H9 (cell line): ENCODE measurements at regions not wholly inside any gene's neighbourhood (a gene's known extent, or its start where the extent isn't known, plus 50 kb on each side); places are given as distances from the start of the nearest gene placed in this dataset.

Experiments
- DNase-seq: peaks from one replicate; pipeline ENCODE4 v3.0.0-alpha.2; 2017
- H2AFZ ChIP-seq: one replicate; pipeline ENCODE4 v1.6.1; 2013; ENCODE audit warnings: mild to moderate bottlenecking, low read length, control low read depth, moderate library complexity
- H2AK5ac ChIP-seq: 2 replicates; pipeline ENCODE4 v1.6.1; 2013; ENCODE audit warnings: low read length, control low read depth, mixed read lengths; ENCODE audit not compliant: insufficient read length
- H2BK120ac ChIP-seq: one replicate; pipeline ENCODE4 v1.6.1; 2013; ENCODE audit warnings: low read depth, mild to moderate bottlenecking, low read length, control low read depth, inconsistent platforms; ENCODE audit not compliant: poor library complexity, severe bottlenecking
- H2BK12ac ChIP-seq: 2 replicates; pipeline ENCODE4 v1.6.1; 2013; ENCODE audit warnings: low read length, control low read depth, mixed read lengths, low read depth; ENCODE audit not compliant: insufficient read length
- H2BK15ac ChIP-seq: 2 replicates; pipeline ENCODE4 v1.6.1; 2013; ENCODE audit warnings: low read depth, low read length, control low read depth
- H2BK20ac ChIP-seq: one replicate; pipeline ENCODE4 v1.6.1; 2013; ENCODE audit warnings: low read depth, mild to moderate bottlenecking, low read length, control low read depth, inconsistent platforms; ENCODE audit not compliant: poor library complexity, severe bottlenecking
- H2BK5ac ChIP-seq: 2 replicates; pipeline ENCODE4 v1.6.1; 2013; ENCODE audit warnings: low read length, control low read depth, mixed read lengths; ENCODE audit not compliant: insufficient read length
- H3K14ac ChIP-seq: 2 replicates; pipeline ENCODE4 v1.6.1; 2013; ENCODE audit warnings: low read length, control low read depth; ENCODE audit not compliant: insufficient read depth
- H3K18ac ChIP-seq: 2 replicates; pipeline ENCODE4 v1.6.1; 2013; ENCODE audit warnings: low read depth, mild to moderate bottlenecking, mixed read lengths, low read length, control low read depth; ENCODE audit not compliant: insufficient read length
- H3K23ac ChIP-seq: 2 replicates; pipeline ENCODE4 v1.6.1; 2013; ENCODE audit warnings: low read length, control low read depth, mixed read lengths, low read depth; ENCODE audit not compliant: insufficient read length
- H3K23me2 ChIP-seq: 2 replicates; pipeline ENCODE4 v1.6.1; 2013; ENCODE audit warnings: low read depth, mild to moderate bottlenecking, mixed read lengths, low read length, control low read depth; ENCODE audit not compliant: insufficient read length, poor library complexity, severe bottlenecking
- H3K27ac ChIP-seq: 2 replicates; pipeline ENCODE4 v1.5.1; 2013; ENCODE audit warnings: low read length, control low read depth, mixed read lengths, low read depth; ENCODE audit not compliant: insufficient read length
- H3K27me3 ChIP-seq: 2 replicates; pipeline ENCODE4 v1.6.1; 2013; ENCODE audit warnings: low read length, control low read depth, inconsistent platforms; ENCODE audit not compliant: insufficient read depth
- H3K4ac ChIP-seq: 2 replicates; pipeline ENCODE4 v1.6.1; 2013; ENCODE audit warnings: low read depth, mild to moderate bottlenecking, control low read depth, inconsistent platforms, low read length, moderate library complexity
- H3K4me1 ChIP-seq: 2 replicates; pipeline ENCODE4 v1.6.1; 2013; ENCODE audit warnings: low read length, control low read depth, inconsistent platforms; ENCODE audit not compliant: insufficient read depth
- H3K4me2 ChIP-seq: 2 replicates; pipeline ENCODE4 v1.6.1; 2013; ENCODE audit warnings: low read length, control low read depth, mixed read lengths; ENCODE audit not compliant: insufficient read length, insufficient read depth
- H3K56ac ChIP-seq: 2 replicates; pipeline ENCODE4 v1.6.1; 2013; ENCODE audit warnings: low read depth, mild to moderate bottlenecking, mixed read lengths, low read length, control low read depth; ENCODE audit not compliant: insufficient read length
- H3K79me1 ChIP-seq: 2 replicates; pipeline ENCODE4 v1.6.1; 2013; ENCODE audit warnings: low read depth, mild to moderate bottlenecking, moderate library complexity, low read length, control low read depth, inconsistent platforms; ENCODE audit not compliant: insufficient read depth, poor library complexity, severe bottlenecking
- H3K79me2 ChIP-seq: 2 replicates; pipeline ENCODE4 v1.6.1; 2013; ENCODE audit warnings: low read length, control low read depth, inconsistent platforms; ENCODE audit not compliant: insufficient read depth
- H3K9ac ChIP-seq: 2 replicates; pipeline ENCODE4 v1.6.1; 2013; ENCODE audit warnings: low read length, control low read depth, mixed read lengths; ENCODE audit not compliant: insufficient read length; ENCODE audit errors: extremely low read depth
- H3K9me3 ChIP-seq: one replicate; pipeline ENCODE4 v1.6.1; 2013; ENCODE audit warnings: low read depth, low read length, inconsistent platforms; ENCODE audit not compliant: control insufficient read depth
- H3T11ph ChIP-seq: one replicate; pipeline ENCODE4 v1.6.1; 2013; ENCODE audit warnings: mild to moderate bottlenecking, low read length, control low read depth, inconsistent platforms
- H4K20me1 ChIP-seq: one replicate; pipeline ENCODE4 v1.6.1; 2013; ENCODE audit not compliant: control insufficient read depth, insufficient read length, insufficient read depth
- H4K5ac ChIP-seq: 2 replicates; pipeline ENCODE4 v1.6.1; 2013; ENCODE audit warnings: low read depth, mild to moderate bottlenecking, mixed read lengths, low read length, control low read depth; ENCODE audit not compliant: insufficient read length
- H4K8ac ChIP-seq: replicated peaks from 2 replicates; pipeline ENCODE4 v1.6.1; 2013; ENCODE audit warnings: low read length, control low read depth, mixed read lengths, low read depth; ENCODE audit not compliant: insufficient read length
- H4K91ac ChIP-seq: 2 replicates; pipeline ENCODE4 v1.6.1; 2013; ENCODE audit warnings: low read depth, mild to moderate bottlenecking, moderate library complexity, mixed read lengths, low read length, control low read depth; ENCODE audit not compliant: insufficient read length
- H3K27ac Mint-ChIP-seq, 3 experiments: 2 replicates in 2 of 3; 3 replicates in 1 of 3; pipeline ENCODE4 v1.8.0; 2020 to 2021; ENCODE audit warnings: mixed read lengths in 3 of 3, mild to moderate bottlenecking in 1 of 3, moderate library complexity in 1 of 3
- H3K27me3 Mint-ChIP-seq: 2 replicates; pipeline ENCODE4 v1.8.0; 2021; ENCODE audit warnings: low read depth, mild to moderate bottlenecking, moderate library complexity, mixed read lengths
- H3K36me3 Mint-ChIP-seq, 3 experiments: 2 replicates in 2 of 3; 3 replicates in 1 of 3; pipeline ENCODE4 v1.8.0; 2020 to 2021; ENCODE audit warnings: low read depth in 3 of 3, mixed read lengths in 3 of 3; ENCODE audit not compliant: insufficient read depth in 1 of 3
- H3K4me1 Mint-ChIP-seq, 2 experiments: 2 replicates each; pipeline ENCODE4 v1.8.0; 2020; ENCODE audit warnings: mixed read lengths in 2 of 2
- H3K4me3 Mint-ChIP-seq, 2 experiments: 2 replicates in 1 of 2; 3 replicates in 1 of 2; pipeline ENCODE4 v1.8.0; 2020 to 2021; ENCODE audit warnings: mild to moderate bottlenecking in 2 of 2, mixed read lengths in 2 of 2, moderate library complexity in 1 of 2
- H3K9me3 Mint-ChIP-seq, 2 experiments: 2 replicates in 1 of 2; 3 replicates in 1 of 2; pipeline ENCODE4 v1.8.0; 2020; ENCODE audit warnings: mild to moderate bottlenecking in 2 of 2, mixed read lengths in 2 of 2, moderate library complexity in 1 of 2
- WGBS: extraction: QIAGEN DNeasy Blood & Tissue Kit; methylation state at CpG from one replicate; pipeline ENCODE4 v1.1.7; 2013; ENCODE audit warnings: missing lambda C conversion rate, low lambda C conversion rate, mixed read lengths; ENCODE audit not compliant: insufficient read length; ENCODE audit errors: extremely low coverage; 5-methylcytosine and 5-hydroxymethylcytosine counted together
- TF ChIP-seq, protein P1 (sequence below): fragments of 200-600 bp; sonication (generic); conservative IDR thresholded peaks from 3 replicates; pipeline ENCODE4 v1.8.0; 2021; ENCODE audit warnings: antibody characterized with exemption, mild to moderate bottlenecking

DNA sequence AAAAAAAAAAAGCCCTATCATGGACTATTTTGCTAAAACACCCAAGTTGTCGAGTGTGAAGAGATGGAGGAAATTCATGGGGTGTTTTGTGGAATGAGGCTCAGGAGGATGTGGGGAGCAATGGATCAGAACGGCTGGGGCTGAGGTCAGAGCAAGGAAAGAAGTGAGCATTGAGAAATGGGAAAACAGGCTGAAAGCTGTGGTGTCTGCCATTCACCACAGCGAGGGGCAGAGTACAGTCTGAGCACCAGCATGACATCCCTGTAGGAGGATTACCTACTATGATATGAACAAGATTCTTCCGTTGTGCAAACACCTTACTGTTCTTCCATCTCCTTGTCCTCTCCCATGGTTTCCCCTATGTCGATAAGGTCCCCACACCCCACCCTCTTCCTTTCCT is 193.1 kb downstream of the TMEM114 start:
- H3K56ac ChIP-seq: no peak overlapping the region
- H3T11ph ChIP-seq: no peak overlapping the region
- H3K27me3 ChIP-seq: no peaks in the 10 kb centered on the region
- no peak overlapping the region for H2BK15ac ChIP-seq
- no peak overlapping the region for H3K4me3 Mint-ChIP-seq
- H3K4me2 ChIP-seq: no peak overlapping the region
- no peaks in the 10 kb centered on the region for H3K79me2 ChIP-seq
- no peaks in the 10 kb centered on the region for H3K79me1 ChIP-seq
- H3K9ac ChIP-seq: no peak overlapping the region
- H3K27ac Mint-ChIP-seq: no peak overlapping the region
- WGBS: no CpG with 5 or more reads among the region's 5 CpGs
- no peak overlapping the region for H4K91ac ChIP-seq
- H2BK12ac ChIP-seq: no peak overlapping the region
- H4K8ac ChIP-seq: no peak overlapping the region
- H3K14ac ChIP-seq: no peak overlapping the region
- no peaks in the 10 kb centered on the region for H3K36me3 Mint-ChIP-seq
- H4K20me1 ChIP-seq: no peaks in the 10 kb centered on the region
- no peak overlapping the region for H2BK120ac ChIP-seq
- H3K27ac ChIP-seq: no peak overlapping the region
- no peak overlapping the region for H3K4ac ChIP-seq
- no peak overlapping the region for H4K5ac ChIP-seq
- H3K4me1 Mint-ChIP-seq: no peaks in the 10 kb centered on the region; a peak in 1 of 4 replicates
- H3K23me2 ChIP-seq: no peaks in the 10 kb centered on the region
- DNase-seq: no peak
- no peak overlapping the region for H3K23ac ChIP-seq
- TF ChIP-seq, protein P1, sequence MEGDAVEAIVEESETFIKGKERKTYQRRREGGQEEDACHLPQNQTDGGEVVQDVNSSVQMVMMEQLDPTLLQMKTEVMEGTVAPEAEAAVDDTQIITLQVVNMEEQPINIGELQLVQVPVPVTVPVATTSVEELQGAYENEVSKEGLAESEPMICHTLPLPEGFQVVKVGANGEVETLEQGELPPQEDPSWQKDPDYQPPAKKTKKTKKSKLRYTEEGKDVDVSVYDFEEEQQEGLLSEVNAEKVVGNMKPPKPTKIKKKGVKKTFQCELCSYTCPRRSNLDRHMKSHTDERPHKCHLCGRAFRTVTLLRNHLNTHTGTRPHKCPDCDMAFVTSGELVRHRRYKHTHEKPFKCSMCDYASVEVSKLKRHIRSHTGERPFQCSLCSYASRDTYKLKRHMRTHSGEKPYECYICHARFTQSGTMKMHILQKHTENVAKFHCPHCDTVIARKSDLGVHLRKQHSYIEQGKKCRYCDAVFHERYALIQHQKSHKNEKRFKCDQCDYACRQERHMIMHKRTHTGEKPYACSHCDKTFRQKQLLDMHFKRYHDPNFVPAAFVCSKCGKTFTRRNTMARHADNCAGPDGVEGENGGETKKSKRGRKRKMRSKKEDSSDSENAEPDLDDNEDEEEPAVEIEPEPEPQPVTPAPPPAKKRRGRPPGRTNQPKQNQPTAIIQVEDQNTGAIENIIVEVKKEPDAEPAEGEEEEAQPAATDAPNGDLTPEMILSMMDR: no peak
- no peaks in the 10 kb centered on the region for H3K9me3 ChIP-seq
- H2AK5ac ChIP-seq: no peak overlapping the region
- no peak overlapping the region for H2BK20ac ChIP-seq
- peaks cover 16% of the 10 kb centered on the region for H3K27me3 Mint-ChIP-seq
- H3K4me1 ChIP-seq: no peaks in the 10 kb centered on the region
- no peak overlapping the region for H3K18ac ChIP-seq
- no peaks in the 10 kb centered on the region for H3K9me3 Mint-ChIP-seq
- H2AFZ ChIP-seq: no peak overlapping the region
- H2BK5ac ChIP-seq: no peak overlapping the region
